OCI-LY3 (cell line): ENCODE measurements at regions not wholly inside any gene's neighbourhood (a gene's known extent, or its start where the extent isn't known, plus 50 kb on each side); places are given as distances from the start of the nearest gene placed in this dataset.

Experiments
- CTCF ChIP-seq: fragments of 200-600, 300-600 bp; sonication (generic); IDR thresholded peaks from 2 replicates; pipeline ENCODE4 v1.5.1; 2014; ENCODE audit warnings: antibody characterized with exemption, low read length, low read depth
- EZH2phosphoT487 ChIP-seq: fragments of 200-600 bp; shearing (Covaris generic); IDR thresholded peaks from 2 replicates; pipeline ENCODE4 v1.6.1; 2018; ENCODE audit warnings: antibody characterized with exemption, mixed run types, low read depth

- TF ChIP-seq CTCF = no peak
- TF ChIP-seq EZH2phosphoT487 = no peak
Observed at GRCh38 chr5:98713856-98714255, 59.6 kb upstream of the RGMB start.
